Uterus (tissue), 2 donors: ENCODE measurements at regions not wholly inside any gene's neighbourhood (a gene's known extent, or its start where the extent isn't known, plus 50 kb on each side); places are given as distances from the start of the nearest gene placed in this dataset.

Source experiments
- POLR2A ChIP-seq, 2 donors: fragments of 450-650 bp; IDR thresholded peaks; one replicate each; pipeline ENCODE4 v1.6.1; 2016; ENCODE audit warnings: antibody characterized with exemption in 2 of 2, mild to moderate bottlenecking in 1 of 2, moderate library complexity in 1 of 2
- TF ChIP-seq, protein P1 (sequence below), 4 experiments: fragments of 200-600 bp in 2 of 4; fragments of 450-650 bp in 2 of 4; sonication (generic) in 2 of 4; IDR thresholded peaks; one replicate each; pipeline ENCODE4 v1.5.1; 2016 to 2019; ENCODE audit warnings: antibody characterized with exemption in 4 of 4, mild to moderate bottlenecking in 2 of 4, moderate library complexity in 1 of 4

DNA sequence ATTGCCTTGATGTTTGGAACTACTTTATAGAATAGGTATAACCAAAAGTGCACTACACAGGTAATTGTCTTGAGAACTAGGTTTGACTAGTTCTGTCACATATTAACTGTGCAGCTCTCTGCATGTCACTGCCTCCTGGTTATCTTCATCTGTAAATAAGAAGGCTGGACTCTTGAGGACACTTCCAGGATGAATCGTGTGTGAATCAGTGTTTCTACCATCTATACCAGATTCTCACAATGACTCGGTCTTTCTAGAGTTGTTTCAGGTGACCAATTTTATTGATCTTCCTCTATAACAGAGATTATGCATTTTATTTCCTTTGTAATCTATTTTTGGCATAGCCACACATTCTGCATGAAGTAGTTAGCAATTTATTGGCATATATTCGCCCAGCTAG is 1181.0 kb upstream of the TENM4 start:
- TF ChIP-seq, protein P1, sequence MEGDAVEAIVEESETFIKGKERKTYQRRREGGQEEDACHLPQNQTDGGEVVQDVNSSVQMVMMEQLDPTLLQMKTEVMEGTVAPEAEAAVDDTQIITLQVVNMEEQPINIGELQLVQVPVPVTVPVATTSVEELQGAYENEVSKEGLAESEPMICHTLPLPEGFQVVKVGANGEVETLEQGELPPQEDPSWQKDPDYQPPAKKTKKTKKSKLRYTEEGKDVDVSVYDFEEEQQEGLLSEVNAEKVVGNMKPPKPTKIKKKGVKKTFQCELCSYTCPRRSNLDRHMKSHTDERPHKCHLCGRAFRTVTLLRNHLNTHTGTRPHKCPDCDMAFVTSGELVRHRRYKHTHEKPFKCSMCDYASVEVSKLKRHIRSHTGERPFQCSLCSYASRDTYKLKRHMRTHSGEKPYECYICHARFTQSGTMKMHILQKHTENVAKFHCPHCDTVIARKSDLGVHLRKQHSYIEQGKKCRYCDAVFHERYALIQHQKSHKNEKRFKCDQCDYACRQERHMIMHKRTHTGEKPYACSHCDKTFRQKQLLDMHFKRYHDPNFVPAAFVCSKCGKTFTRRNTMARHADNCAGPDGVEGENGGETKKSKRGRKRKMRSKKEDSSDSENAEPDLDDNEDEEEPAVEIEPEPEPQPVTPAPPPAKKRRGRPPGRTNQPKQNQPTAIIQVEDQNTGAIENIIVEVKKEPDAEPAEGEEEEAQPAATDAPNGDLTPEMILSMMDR (IDR thresholded peaks at IDR 0.05), result no peak
- TF ChIP-seq POLR2A (IDR thresholded peaks at IDR 0.05), result no peak
